Neural progenitor cell (in vitro differentiated cells): ENCODE measurements at regions not wholly inside any gene's neighbourhood (a gene's known extent, or its start where the extent isn't known, plus 50 kb on each side); places are given as distances from the start of the nearest gene placed in this dataset.

Experiments used
- DNase-seq: peaks from one replicate; pipeline ENCODE4 v3.0.0-alpha.2; 2016; ENCODE audit warnings: low spot score
- H2AFZ ChIP-seq: fragments of 200-600 bp; sonication (generic); replicated peaks from 2 replicates; pipeline ENCODE4 v1.6.1; 2016; ENCODE audit warnings: antibody characterized with exemption
- H3F3A ChIP-seq: fragments of 200-600 bp; sonication (generic); 2 replicates; pipeline ENCODE4 v1.6.1; 2016; ENCODE audit warnings: antibody characterized with exemption, low read depth
- H3K27ac ChIP-seq: fragments of 200-600 bp; sonication (generic); 2 replicates; pipeline ENCODE4 v1.5.1; 2016; ENCODE audit warnings: mild to moderate bottlenecking
- H3K27me3 ChIP-seq: fragments of 200-600 bp; sonication (generic); 2 replicates; pipeline ENCODE4 v1.6.1; 2016; ENCODE audit warnings: mild to moderate bottlenecking, moderate library complexity
- H3K36me3 ChIP-seq: fragments of 200-600 bp; sonication (generic); 2 replicates; pipeline ENCODE4 v1.5.1; 2016
- H3K4me1 ChIP-seq: fragments of 200-600 bp; sonication (generic); 2 replicates; pipeline ENCODE4 v1.6.1; 2016; ENCODE audit warnings: mixed run types
- H3K4me2 ChIP-seq: fragments of 200-600 bp; sonication (generic); 2 replicates; pipeline ENCODE4 v1.6.1; 2016
- H3K4me3 ChIP-seq: fragments of 200-600 bp; sonication (generic); 2 replicates; pipeline ENCODE4 v1.5.1; 2016
- H3K79me2 ChIP-seq: fragments of 200-600 bp; sonication (generic); 2 replicates; pipeline ENCODE4 v1.6.1; 2016; ENCODE audit warnings: low read depth
- H3K9ac ChIP-seq: fragments of 200-600 bp; sonication (generic); 2 replicates; pipeline ENCODE4 v1.6.1; 2016
- H3K9me3 ChIP-seq: fragments of 200-600 bp; sonication (generic); 2 replicates; pipeline ENCODE4 v1.5.1; 2016; ENCODE audit warnings: low read depth
- H4K20me1 ChIP-seq: fragments of 200-600 bp; sonication (generic); 2 replicates; pipeline ENCODE4 v1.6.1; 2016; ENCODE audit warnings: low read depth
- H3K27ac Mint-ChIP-seq: 3 replicates; pipeline ENCODE4 v1.8.0; 2021; ENCODE audit warnings: mixed read lengths
- H3K27me3 Mint-ChIP-seq: 2 replicates; pipeline ENCODE4 v1.8.0; 2022; ENCODE audit warnings: low read depth, mild to moderate bottlenecking, inconsistent platforms, moderate library complexity, mixed read lengths; ENCODE audit not compliant: insufficient read depth
- H3K36me3 Mint-ChIP-seq: 3 replicates; pipeline ENCODE4 v1.8.0; 2021; ENCODE audit warnings: mixed read lengths
- H3K4me1 Mint-ChIP-seq: 3 replicates; pipeline ENCODE4 v1.8.0; 2021; ENCODE audit warnings: mixed read lengths
- H3K4me3 Mint-ChIP-seq: 3 replicates; pipeline ENCODE4 v1.8.0; 2021; ENCODE audit warnings: mild to moderate bottlenecking, moderate library complexity, mixed read lengths
- H3K9me3 Mint-ChIP-seq: 3 replicates; pipeline ENCODE4 v1.8.0; 2020; ENCODE audit warnings: mixed read lengths
- EZH2 ChIP-seq: fragments of 200-600 bp; sonication (generic); IDR thresholded peaks from 2 replicates; pipeline ENCODE4 v1.6.1; 2017; ENCODE audit warnings: antibody characterized with exemption, mild to moderate bottlenecking, moderate library complexity
- EZH2phosphoT487 ChIP-seq: fragments of 200-600 bp; sonication (generic); IDR thresholded peaks from 2 replicates; pipeline ENCODE4 v1.6.1; 2017; ENCODE audit warnings: antibody characterized with exemption
- TF ChIP-seq, protein P1 (sequence below): fragments of 200-600 bp; sonication (generic); IDR thresholded peaks from 2 replicates; pipeline ENCODE4 v1.5.1; 2017; ENCODE audit warnings: antibody characterized with exemption, mild to moderate bottlenecking

DNA sequence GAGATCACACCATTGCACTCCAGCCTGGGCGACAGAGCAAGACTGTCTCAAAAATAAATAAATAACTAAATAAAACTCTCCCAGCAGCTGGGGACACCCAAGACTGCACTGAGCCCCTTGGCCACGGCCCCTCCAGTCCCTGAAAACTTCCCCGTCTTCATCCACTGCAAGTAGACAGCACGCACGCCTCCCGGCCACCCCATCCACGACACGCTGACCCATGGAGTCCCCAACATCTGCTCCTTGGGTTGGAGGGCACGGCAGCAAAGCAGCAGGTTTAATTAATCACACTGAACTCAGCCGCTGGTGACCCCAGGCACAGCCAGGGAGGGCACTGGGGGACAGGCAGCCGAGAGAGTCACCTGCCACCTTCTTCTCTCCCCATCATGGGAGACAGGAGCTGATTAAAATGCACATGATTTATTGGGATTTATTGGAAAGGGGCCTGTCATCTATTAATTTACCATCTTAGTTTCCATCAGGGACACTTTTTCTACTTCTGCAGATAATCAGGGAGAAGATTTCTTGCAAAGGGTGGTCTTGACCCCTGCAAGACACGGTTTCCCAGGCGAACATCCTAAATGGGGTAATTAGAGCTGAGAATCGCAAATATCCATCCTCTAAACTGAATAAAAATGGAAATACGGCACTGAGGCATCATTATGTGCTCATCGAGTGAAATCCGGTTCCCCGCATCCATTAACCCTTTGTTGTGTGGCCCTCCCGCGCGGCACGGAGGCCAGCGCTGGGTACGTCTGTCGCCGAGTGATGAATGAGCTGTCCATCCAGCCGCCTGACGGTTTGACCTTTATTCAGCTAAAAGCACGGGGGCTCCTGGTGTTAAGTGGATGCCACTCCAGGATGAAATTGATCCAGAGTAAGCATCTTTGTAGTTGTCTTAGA lies 178.3 kb downstream of the BRD1 start:
- H3K79me2 ChIP-seq = no peaks in the 10 kb centered on the region
- no peaks in the 10 kb centered on the region for H4K20me1 ChIP-seq
- H3K9ac ChIP-seq = no peak overlapping the region
- no peak overlapping the region for H3K4me2 ChIP-seq
- peaks cover 20% of the 10 kb centered on the region for H3K4me1 Mint-ChIP-seq
- no peak overlapping the region for H3K27ac ChIP-seq
- no peak overlapping the region for H2AFZ ChIP-seq
- TF ChIP-seq, protein P1, sequence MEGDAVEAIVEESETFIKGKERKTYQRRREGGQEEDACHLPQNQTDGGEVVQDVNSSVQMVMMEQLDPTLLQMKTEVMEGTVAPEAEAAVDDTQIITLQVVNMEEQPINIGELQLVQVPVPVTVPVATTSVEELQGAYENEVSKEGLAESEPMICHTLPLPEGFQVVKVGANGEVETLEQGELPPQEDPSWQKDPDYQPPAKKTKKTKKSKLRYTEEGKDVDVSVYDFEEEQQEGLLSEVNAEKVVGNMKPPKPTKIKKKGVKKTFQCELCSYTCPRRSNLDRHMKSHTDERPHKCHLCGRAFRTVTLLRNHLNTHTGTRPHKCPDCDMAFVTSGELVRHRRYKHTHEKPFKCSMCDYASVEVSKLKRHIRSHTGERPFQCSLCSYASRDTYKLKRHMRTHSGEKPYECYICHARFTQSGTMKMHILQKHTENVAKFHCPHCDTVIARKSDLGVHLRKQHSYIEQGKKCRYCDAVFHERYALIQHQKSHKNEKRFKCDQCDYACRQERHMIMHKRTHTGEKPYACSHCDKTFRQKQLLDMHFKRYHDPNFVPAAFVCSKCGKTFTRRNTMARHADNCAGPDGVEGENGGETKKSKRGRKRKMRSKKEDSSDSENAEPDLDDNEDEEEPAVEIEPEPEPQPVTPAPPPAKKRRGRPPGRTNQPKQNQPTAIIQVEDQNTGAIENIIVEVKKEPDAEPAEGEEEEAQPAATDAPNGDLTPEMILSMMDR = no peak
- no peak for TF ChIP-seq EZH2phosphoT487
- TF ChIP-seq EZH2 = no peak
- H3K4me3 Mint-ChIP-seq = peak overlapping the region; percentile 8
- H3K9me3 ChIP-seq = no peaks in the 10 kb centered on the region
- H3K27ac Mint-ChIP-seq = peak overlapping the region; percentile 96
- no peaks in the 10 kb centered on the region for H3K36me3 ChIP-seq
- H3K4me1 ChIP-seq = no peaks in the 10 kb centered on the region
- H3K27me3 Mint-ChIP-seq = peaks cover 12% of the 10 kb centered on the region
- no peak for DNase-seq
- no peaks in the 10 kb centered on the region for H3K27me3 ChIP-seq
- H3K4me3 ChIP-seq = no peak overlapping the region
- no peaks in the 10 kb centered on the region for H3K9me3 Mint-ChIP-seq
- H3F3A ChIP-seq = no peaks in the 10 kb centered on the region
- no peaks in the 10 kb centered on the region for H3K36me3 Mint-ChIP-seq

DNA sequence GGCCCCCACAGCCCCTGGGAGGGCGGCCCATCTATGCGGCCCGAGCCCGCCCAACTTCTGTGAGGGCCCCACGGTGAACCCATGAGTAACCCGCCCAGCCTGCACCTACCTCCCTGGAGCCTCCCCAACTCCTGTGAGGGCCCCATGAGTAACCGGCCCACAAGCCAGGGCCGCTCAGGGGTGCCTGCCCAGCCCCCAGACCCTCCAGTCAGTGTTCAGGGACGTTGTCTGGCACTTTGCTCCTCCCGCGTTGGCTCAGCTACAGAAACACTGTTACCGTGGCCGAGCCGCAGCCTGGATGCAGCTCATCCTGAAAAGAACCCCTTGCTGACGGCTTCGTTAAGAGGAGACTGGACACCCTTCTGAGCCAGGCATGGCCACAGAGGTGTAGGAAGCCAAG lies 179.6 kb downstream of the BRD1 start:
- Histone ChIP-seq H3F3A (no peaks in the 10 kb centered on the region), H3K27me3 (no peaks in the 10 kb centered on the region), H3K27ac (no peak overlapping the region), H3K36me3 (no peaks in the 10 kb centered on the region), H3K9me3 (no peaks in the 10 kb centered on the region), H3K4me1 (no peaks in the 10 kb centered on the region), H3K4me3 (no peak overlapping the region), H2AFZ (no peak overlapping the region), H3K4me2 (no peak overlapping the region), H3K79me2 (no peaks in the 10 kb centered on the region), H4K20me1 (no peaks in the 10 kb centered on the region), H3K9ac (no peak overlapping the region)
- H3K9me3 Mint-ChIP-seq = no peaks in the 10 kb centered on the region
- no peak for DNase-seq
- H3K27ac Mint-ChIP-seq = no peak overlapping the region
- H3K27me3 Mint-ChIP-seq = peaks cover 12% of the 10 kb centered on the region
- no peak overlapping the region for H3K4me3 Mint-ChIP-seq
- no peaks in the 10 kb centered on the region for H3K36me3 Mint-ChIP-seq
- no peak for TF ChIP-seq EZH2phosphoT487
- TF ChIP-seq, protein P1 = no peak
- TF ChIP-seq EZH2 = no peak
- H3K4me1 Mint-ChIP-seq = peaks cover 20% of the 10 kb centered on the region

DNA sequence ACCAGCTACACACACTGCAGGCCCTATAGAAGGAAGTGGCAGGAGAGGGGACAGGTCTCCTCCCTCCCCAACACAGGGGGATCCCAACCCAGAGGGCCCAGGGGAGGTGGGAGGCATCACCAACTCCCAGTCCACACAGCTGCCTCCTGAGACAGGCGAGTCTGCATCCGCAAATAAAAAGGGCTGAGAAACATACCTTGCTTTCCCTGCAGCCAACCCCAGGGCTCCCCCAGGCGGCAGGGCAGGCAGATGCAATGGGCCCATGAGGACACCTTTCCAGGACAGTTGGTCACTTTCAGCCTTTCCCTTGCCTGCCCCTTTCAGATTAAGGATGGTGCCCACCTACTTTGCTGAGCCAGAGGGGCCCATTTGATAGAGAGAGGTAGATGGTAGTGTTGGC lies 180.0 kb downstream of the BRD1 start:
- no peaks in the 10 kb centered on the region for H3K79me2 ChIP-seq
- H3K27me3 ChIP-seq = no peaks in the 10 kb centered on the region
- H3K4me3 Mint-ChIP-seq = no peak overlapping the region
- H3K27ac Mint-ChIP-seq = no peak overlapping the region
- H3K27me3 Mint-ChIP-seq = peaks cover 12% of the 10 kb centered on the region
- H3K36me3 Mint-ChIP-seq = no peaks in the 10 kb centered on the region
- no peak overlapping the region for H3K4me2 ChIP-seq
- H3K4me1 Mint-ChIP-seq = peaks cover 20% of the 10 kb centered on the region
- H3K9me3 Mint-ChIP-seq = no peaks in the 10 kb centered on the region
- H2AFZ ChIP-seq = no peak overlapping the region
- no peak overlapping the region for H3K9ac ChIP-seq
- no peaks in the 10 kb centered on the region for H3K4me1 ChIP-seq
- H3K4me3 ChIP-seq = no peak overlapping the region
- H3K9me3 ChIP-seq = no peaks in the 10 kb centered on the region
- no peaks in the 10 kb centered on the region for H3F3A ChIP-seq
- no peaks in the 10 kb centered on the region for H4K20me1 ChIP-seq
- no peak for DNase-seq
- H3K36me3 ChIP-seq = no peaks in the 10 kb centered on the region
- no peak overlapping the region for H3K27ac ChIP-seq
- TF ChIP-seq EZH2phosphoT487 (no peak), EZH2 (no peak)
- TF ChIP-seq, protein P1 = no peak
